ENCODE measurements at regions not wholly inside any gene's neighbourhood (a gene's known extent, or its start where the extent isn't known, plus 50 kb on each side); places are given as distances from the start of the nearest gene placed in this dataset.

DNA sequence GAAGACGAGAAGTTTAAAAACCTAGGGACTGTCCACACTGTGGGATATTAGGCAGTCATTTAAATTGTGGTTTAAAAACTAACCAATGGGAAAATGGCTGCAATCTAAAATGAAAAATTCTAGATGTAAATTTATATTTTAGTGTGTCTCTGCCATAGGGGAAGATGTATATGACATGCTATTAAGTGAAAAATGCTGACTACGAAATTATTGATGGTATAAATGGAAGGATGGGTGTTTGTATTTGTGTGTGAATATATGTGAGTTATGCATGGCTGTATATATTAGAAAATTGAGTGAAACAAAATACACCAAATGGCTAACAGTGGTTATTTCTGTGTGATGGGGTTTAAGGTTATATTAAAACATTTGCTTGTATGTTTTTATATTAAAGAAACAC lies 260.7 kb downstream of the AJAP1 start:
- Histone ChIP-seq H3K4me3 (ENCODE audit: low read length) (no peak overlapping the region), H2AFZ (ENCODE audit: low read length) (no peak overlapping the region), H3K9me3 (ENCODE audit: low read length) (no peaks in the 10 kb centered on the region), H3K79me2 (ENCODE audit: low read length) (no peaks in the 10 kb centered on the region), H3K27ac (ENCODE audit: low read length) (no peak overlapping the region), H3K36me3 (ENCODE audit: insufficient read depth, low read length) (no peaks in the 10 kb centered on the region), H3K4me2 (ENCODE audit: low read depth, low read length, poor library complexity, severe bottlenecking) (no peak overlapping the region), H4K20me1 (ENCODE audit: insufficient read depth, low read depth, low read length) (no peaks in the 10 kb centered on the region), H3K9me2 (replicated peaks; ENCODE audit: insufficient read depth, low read length) (no peaks in the 10 kb centered on the region), H3K9ac (ENCODE audit: low read length) (no peak overlapping the region), H3K4me1 (ENCODE audit: low read length) (no peaks in the 10 kb centered on the region), H3K27me3 (ENCODE audit: low read length) (no peaks in the 10 kb centered on the region)
- no peak for DNase-seq

DNA sequence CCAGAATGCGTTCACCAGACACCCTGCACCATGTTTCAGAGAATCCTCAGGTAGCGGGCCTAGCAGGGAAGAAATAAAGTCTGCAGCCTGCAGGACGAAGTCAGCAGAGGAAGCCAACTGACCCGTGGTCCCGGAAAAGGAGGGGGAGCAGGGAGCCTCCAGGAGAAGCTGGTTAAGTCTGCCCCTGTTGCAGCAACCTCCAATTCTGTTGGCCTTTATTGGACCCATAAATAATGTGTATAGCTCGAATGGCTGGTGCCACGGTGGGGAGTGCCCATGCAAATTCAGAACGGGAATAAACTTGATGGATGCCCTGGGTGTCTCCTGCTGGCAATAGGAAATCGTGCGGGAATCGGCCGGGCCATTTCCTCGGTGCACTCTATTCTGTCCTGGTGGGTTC lies 254.1 kb downstream of the AJAP1 start:
- Histone ChIP-seq H2AFZ (ENCODE audit: low read length) (no peak overlapping the region), H3K27ac (ENCODE audit: low read length) (no peak overlapping the region), H3K4me1 (ENCODE audit: low read length) (no peaks in the 10 kb centered on the region), H3K36me3 (ENCODE audit: insufficient read depth, low read length) (no peaks in the 10 kb centered on the region), H3K9ac (ENCODE audit: low read length) (no peak overlapping the region), H3K27me3 (ENCODE audit: low read length) (no peaks in the 10 kb centered on the region), H3K9me2 (replicated peaks; ENCODE audit: insufficient read depth, low read length) (no peaks in the 10 kb centered on the region), H3K79me2 (ENCODE audit: low read length) (no peaks in the 10 kb centered on the region), H3K4me2 (ENCODE audit: low read depth, low read length, poor library complexity, severe bottlenecking) (no peak overlapping the region), H3K9me3 (ENCODE audit: low read length) (no peaks in the 10 kb centered on the region), H4K20me1 (ENCODE audit: insufficient read depth, low read depth, low read length) (no peaks in the 10 kb centered on the region), H3K4me3 (ENCODE audit: low read length) (no peak overlapping the region)
- DNase-seq, result no peak

DNA sequence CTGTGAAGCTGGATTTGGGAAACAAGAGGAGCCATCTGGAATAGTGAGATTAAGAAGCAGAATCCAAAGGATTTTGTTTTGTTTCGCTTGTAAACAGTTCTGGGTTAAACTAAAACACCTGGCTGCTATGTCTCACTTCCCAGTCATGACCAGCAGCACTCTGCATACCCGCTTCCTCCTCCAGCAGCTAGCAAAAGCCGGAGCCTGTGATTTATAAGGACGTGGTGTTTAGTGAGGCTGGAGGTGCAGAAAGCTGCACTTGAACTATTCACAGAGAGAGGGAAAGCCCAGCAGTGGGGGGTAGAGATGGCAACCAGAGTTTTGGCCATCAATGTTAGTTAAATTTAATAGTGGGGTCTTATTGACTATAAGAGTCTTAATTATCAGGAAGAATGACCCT lies 240.2 kb downstream of the AJAP1 start:
- H3K36me3 ChIP-seq (ENCODE audit: insufficient read depth, low read length), result no peaks in the 10 kb centered on the region
- H3K27ac ChIP-seq (ENCODE audit: low read length), result no peak overlapping the region
- no peak overlapping the region for H2AFZ ChIP-seq (ENCODE audit: low read length)
- H3K27me3 ChIP-seq (ENCODE audit: low read length), result peaks cover 2% of the 10 kb centered on the region; the same call in 1 of the 2 replicates
- no peaks in the 10 kb centered on the region for H3K9me2 ChIP-seq (replicated peaks; ENCODE audit: insufficient read depth, low read length)
- no peak for DNase-seq
- no peak overlapping the region for H3K4me2 ChIP-seq (ENCODE audit: low read depth, low read length, poor library complexity, severe bottlenecking)
- no peaks in the 10 kb centered on the region for H3K4me1 ChIP-seq (ENCODE audit: low read length)
- H4K20me1 ChIP-seq (ENCODE audit: insufficient read depth, low read depth, low read length), result no peaks in the 10 kb centered on the region
- no peaks in the 10 kb centered on the region for H3K79me2 ChIP-seq (ENCODE audit: low read length)
- H3K9me3 ChIP-seq (ENCODE audit: low read length), result no peaks in the 10 kb centered on the region
- no peak overlapping the region for H3K4me3 ChIP-seq (ENCODE audit: low read length)
- H3K9ac ChIP-seq (ENCODE audit: low read length), result no peak overlapping the region

DNA sequence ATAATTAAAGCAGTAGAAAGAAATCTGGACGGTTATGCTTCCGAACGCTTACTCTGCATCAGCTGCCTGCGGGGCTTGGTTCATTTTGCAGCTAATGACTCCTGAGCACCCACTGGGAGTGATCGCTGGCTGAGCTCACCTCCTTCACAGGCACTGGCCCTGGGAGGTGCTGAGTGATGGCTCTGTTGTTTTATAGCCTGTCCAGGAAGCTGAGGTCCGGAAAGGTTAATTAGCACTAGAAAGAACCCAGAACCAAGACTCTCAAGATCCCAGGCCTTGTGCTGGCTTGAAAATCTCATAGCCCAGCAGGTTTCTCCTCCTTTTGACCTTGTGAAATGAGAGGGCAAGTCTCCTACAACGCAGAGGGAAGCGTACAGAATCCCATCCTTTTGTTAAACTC lies 226.2 kb downstream of the AJAP1 start:
- Histone ChIP-seq H3K27ac (ENCODE audit: low read length) (no peak overlapping the region), H3K4me1 (ENCODE audit: low read length) (no peaks in the 10 kb centered on the region), H4K20me1 (ENCODE audit: insufficient read depth, low read depth, low read length) (no peaks in the 10 kb centered on the region), H2AFZ (ENCODE audit: low read length) (no peak overlapping the region), H3K27me3 (ENCODE audit: low read length) (no peaks in the 10 kb centered on the region), H3K9me3 (ENCODE audit: low read length) (no peaks in the 10 kb centered on the region), H3K9me2 (replicated peaks; ENCODE audit: insufficient read depth, low read length) (no peaks in the 10 kb centered on the region), H3K36me3 (ENCODE audit: insufficient read depth, low read length) (no peaks in the 10 kb centered on the region), H3K79me2 (ENCODE audit: low read length) (no peaks in the 10 kb centered on the region), H3K4me2 (ENCODE audit: low read depth, low read length, poor library complexity, severe bottlenecking) (no peak overlapping the region), H3K9ac (ENCODE audit: low read length) (no peak overlapping the region), H3K4me3 (ENCODE audit: low read length) (no peak overlapping the region)
- no peak for DNase-seq

DNA sequence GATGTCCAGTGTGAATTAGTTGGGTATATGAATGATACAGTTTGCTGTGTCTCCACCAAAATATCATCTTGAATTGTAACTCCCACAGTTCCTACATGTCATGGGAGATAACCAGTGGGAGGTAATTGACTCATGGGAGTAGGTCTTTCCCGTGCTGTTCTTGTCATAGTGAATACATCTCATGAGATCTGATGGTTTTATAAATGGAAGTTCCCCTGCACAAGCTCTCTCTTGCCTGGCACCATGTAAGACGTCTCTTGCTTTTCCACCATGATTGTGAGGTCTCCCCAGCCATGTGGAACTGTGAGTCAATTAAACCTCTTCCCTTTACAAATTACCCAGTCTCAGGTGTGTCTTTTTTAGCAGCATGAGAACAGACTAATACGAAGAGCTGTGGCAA lies 223.0 kb downstream of the AJAP1 start:
- Histone ChIP-seq H3K9ac (ENCODE audit: low read length) (no peak overlapping the region), H3K27ac (ENCODE audit: low read length) (no peak overlapping the region), H3K4me3 (ENCODE audit: low read length) (no peak overlapping the region), H3K4me1 (ENCODE audit: low read length) (0 out of 2 replicates have a peak, but pooled peaks cover 4% of the 10 kb centered on the region), H3K9me2 (replicated peaks; ENCODE audit: insufficient read depth, low read length) (no peaks in the 10 kb centered on the region), H3K9me3 (ENCODE audit: low read length) (no peaks in the 10 kb centered on the region), H4K20me1 (ENCODE audit: insufficient read depth, low read depth, low read length) (no peaks in the 10 kb centered on the region), H3K79me2 (ENCODE audit: low read length) (no peaks in the 10 kb centered on the region), H3K36me3 (ENCODE audit: insufficient read depth, low read length) (no peaks in the 10 kb centered on the region), H3K27me3 (ENCODE audit: low read length) (no peaks in the 10 kb centered on the region), H3K4me2 (ENCODE audit: low read depth, low read length, poor library complexity, severe bottlenecking) (no peak overlapping the region), H2AFZ (ENCODE audit: low read length) (no peak overlapping the region)
- DNase-seq, result no peak

DNA sequence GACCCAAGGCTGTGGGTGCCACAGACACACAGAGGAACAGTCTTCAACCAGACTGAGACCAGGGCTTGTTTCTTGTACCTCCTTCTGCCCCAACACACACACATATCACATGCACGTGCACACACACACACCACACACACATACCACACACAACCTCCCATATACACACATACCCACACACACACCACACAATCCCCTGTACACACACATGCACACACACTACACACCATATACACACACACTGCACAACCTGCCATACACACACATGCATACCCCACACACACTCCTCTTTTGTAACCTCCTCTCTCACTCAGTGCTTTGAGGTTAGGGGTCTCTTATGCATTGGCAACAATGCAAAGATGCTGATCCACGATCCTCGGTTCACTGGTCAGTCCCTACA lies 217.0 kb downstream of the AJAP1 start:
- Histone ChIP-seq H3K4me3 (ENCODE audit: low read length) (no peak overlapping the region), H3K27me3 (ENCODE audit: low read length) (no peaks in the 10 kb centered on the region), H3K27ac (ENCODE audit: low read length) (no peak overlapping the region), H3K9me3 (ENCODE audit: low read length) (no peaks in the 10 kb centered on the region), H3K9ac (ENCODE audit: low read length) (no peak overlapping the region), H3K4me1 (ENCODE audit: low read length) (peaks cover 11% of the 10 kb centered on the region), H3K4me2 (ENCODE audit: low read depth, low read length, poor library complexity, severe bottlenecking) (no peak overlapping the region), H3K79me2 (ENCODE audit: low read length) (no peaks in the 10 kb centered on the region), H3K9me2 (replicated peaks; ENCODE audit: insufficient read depth, low read length) (no peaks in the 10 kb centered on the region), H2AFZ (ENCODE audit: low read length) (no peak overlapping the region), H3K36me3 (ENCODE audit: insufficient read depth, low read length) (no peaks in the 10 kb centered on the region), H4K20me1 (ENCODE audit: insufficient read depth, low read depth, low read length) (no peaks in the 10 kb centered on the region)
- no peak for DNase-seq

DNA sequence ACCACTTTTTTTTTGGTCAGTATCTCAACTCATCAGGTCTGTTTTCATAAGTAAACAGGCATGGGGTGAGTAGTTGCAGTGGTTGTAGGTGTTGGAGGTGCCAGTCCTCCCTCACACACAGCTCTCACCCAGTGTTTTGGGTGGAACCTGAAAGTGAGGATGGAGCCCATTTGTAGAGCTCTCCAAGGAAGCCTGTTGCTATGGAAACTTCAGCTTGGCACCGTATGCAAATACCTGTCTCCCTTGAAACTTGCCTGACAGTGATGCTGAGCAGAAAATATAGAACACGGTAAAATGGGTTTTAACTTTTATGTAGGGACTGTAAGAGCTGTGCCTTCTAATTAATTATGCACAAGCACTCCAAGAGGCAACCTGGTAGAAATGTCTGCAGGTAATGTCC lies 214.1 kb downstream of the AJAP1 start:
- Histone ChIP-seq H3K79me2 (ENCODE audit: low read length) (no peaks in the 10 kb centered on the region), H3K9me3 (ENCODE audit: low read length) (no peaks in the 10 kb centered on the region), H3K4me1 (ENCODE audit: low read length) (peaks cover 11% of the 10 kb centered on the region), H3K27me3 (ENCODE audit: low read length) (no peaks in the 10 kb centered on the region), H3K27ac (ENCODE audit: low read length) (no peak overlapping the region), H3K4me3 (ENCODE audit: low read length) (no peak overlapping the region), H3K36me3 (ENCODE audit: insufficient read depth, low read length) (no peaks in the 10 kb centered on the region), H3K9ac (ENCODE audit: low read length) (no peak overlapping the region), H3K9me2 (replicated peaks; ENCODE audit: insufficient read depth, low read length) (no peaks in the 10 kb centered on the region), H3K4me2 (ENCODE audit: low read depth, low read length, poor library complexity, severe bottlenecking) (no peak overlapping the region), H2AFZ (ENCODE audit: low read length) (no peak overlapping the region), H4K20me1 (ENCODE audit: insufficient read depth, low read depth, low read length) (no peaks in the 10 kb centered on the region)
- DNase-seq, result peak; percentile 43

DNA sequence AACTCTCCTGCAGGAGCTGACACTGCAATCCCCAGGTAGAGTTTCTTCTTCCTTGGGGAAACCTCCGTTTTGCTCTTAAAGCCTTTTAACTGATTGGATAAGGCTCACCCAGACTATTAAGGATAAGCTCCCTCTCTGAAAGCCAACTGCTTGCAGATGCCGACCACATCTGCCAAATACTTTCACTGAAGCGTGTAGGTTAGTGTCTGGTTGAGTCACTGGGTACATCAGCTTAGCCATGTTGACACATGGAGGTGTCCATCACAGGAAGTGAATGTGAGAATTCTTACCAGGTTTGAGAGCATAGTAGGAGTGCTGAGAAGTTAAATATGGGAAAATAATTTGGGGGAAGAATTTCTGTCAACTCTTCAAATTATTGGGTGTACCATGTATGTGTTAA lies 202.0 kb downstream of the AJAP1 start:
- Histone ChIP-seq H3K4me2 (ENCODE audit: low read depth, low read length, poor library complexity, severe bottlenecking) (no peak overlapping the region), H3K27ac (ENCODE audit: low read length) (no peak overlapping the region), H3K4me1 (ENCODE audit: low read length) (no peaks in the 10 kb centered on the region), H3K9me3 (ENCODE audit: low read length) (no peaks in the 10 kb centered on the region), H3K27me3 (ENCODE audit: low read length) (no peaks in the 10 kb centered on the region), H3K9me2 (replicated peaks; ENCODE audit: insufficient read depth, low read length) (no peaks in the 10 kb centered on the region), H2AFZ (ENCODE audit: low read length) (no peak overlapping the region), H3K4me3 (ENCODE audit: low read length) (no peak overlapping the region), H3K36me3 (ENCODE audit: insufficient read depth, low read length) (no peaks in the 10 kb centered on the region), H4K20me1 (ENCODE audit: insufficient read depth, low read depth, low read length) (no peaks in the 10 kb centered on the region), H3K79me2 (ENCODE audit: low read length) (no peaks in the 10 kb centered on the region), H3K9ac (ENCODE audit: low read length) (no peak overlapping the region)
- no peak for DNase-seq

DNA sequence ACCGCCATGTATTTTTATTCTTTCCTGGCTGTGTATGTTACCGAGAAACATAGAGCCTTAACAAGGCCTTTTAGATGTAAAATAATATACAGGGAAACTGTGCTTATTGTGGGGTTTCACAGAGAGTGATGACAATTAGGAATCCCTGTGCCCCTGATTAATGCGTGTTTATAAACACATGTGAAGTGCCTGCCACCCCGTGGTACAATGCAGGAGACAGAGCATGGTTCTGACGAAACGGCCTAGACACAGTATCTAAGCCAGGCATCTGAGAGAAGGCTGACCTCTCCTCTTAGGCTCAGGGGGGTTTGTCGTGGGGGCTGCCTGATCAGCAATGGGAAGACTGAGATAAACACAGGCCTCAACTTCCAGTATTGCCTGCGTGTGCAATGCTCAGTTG lies 200.0 kb downstream of the AJAP1 start:
- H2AFZ ChIP-seq (ENCODE audit: low read length), result no peak overlapping the region
- H4K20me1 ChIP-seq (ENCODE audit: insufficient read depth, low read depth, low read length), result no peaks in the 10 kb centered on the region
- H3K36me3 ChIP-seq (ENCODE audit: insufficient read depth, low read length), result no peaks in the 10 kb centered on the region
- H3K9me2 ChIP-seq (replicated peaks; ENCODE audit: insufficient read depth, low read length), result no peaks in the 10 kb centered on the region
- H3K79me2 ChIP-seq (ENCODE audit: low read length), result no peaks in the 10 kb centered on the region
- no peaks in the 10 kb centered on the region for H3K4me1 ChIP-seq (ENCODE audit: low read length)
- no peak overlapping the region for H3K4me3 ChIP-seq (ENCODE audit: low read length)
- H3K27me3 ChIP-seq (ENCODE audit: low read length), result no peaks in the 10 kb centered on the region
- no peak overlapping the region for H3K27ac ChIP-seq (ENCODE audit: low read length)
- no peaks in the 10 kb centered on the region for H3K9me3 ChIP-seq (ENCODE audit: low read length)
- no peak overlapping the region for H3K4me2 ChIP-seq (ENCODE audit: low read depth, low read length, poor library complexity, severe bottlenecking)
- H3K9ac ChIP-seq (ENCODE audit: low read length), result no peak overlapping the region
- DNase-seq, result no peak

Data from Karpas-422 (cell line).